Endothelial cell of umbilical vein (primary cell): ENCODE measurements at regions not wholly inside any gene's neighbourhood (a gene's known extent, or its start where the extent isn't known, plus 50 kb on each side); places are given as distances from the start of the nearest gene placed in this dataset.

Experiments
- BruUV-seq: library from RNA; stranded (reverse); fragments of 400-500 nt; replicated peaks from 2 replicates; lab custom pipeline; 2021; lab: Mats Ljungman, UMichigan
- CTCF ChIA-PET: fragments of 300-600, 350-600 bp; sonication (Branson Sonifier 250); formaldehyde crosslinking; loops from one replicate; lab custom pipeline; 2021; ENCODE audit warnings: antibody characterized with exemption, inconsistent platforms; lab: Charles Lee
- POLR2A ChIA-PET: fragments of 300-600, 350-600 bp; sonication (Branson Sonifier 250); formaldehyde crosslinking; loops from one replicate; lab custom pipeline; 2021; ENCODE audit warnings: antibody characterized with exemption, inconsistent platforms; lab: Charles Lee
- DNase-seq: peaks from one replicate; pipeline ENCODE4 v3.0.0-alpha.2; 2011; ENCODE audit warnings: low read depth, low spot score
- FAIRE-seq: peaks from 2 replicates; lab custom pipeline; 2011; peaks lifted over from hg19 to GRCh38; lab: Jason Lieb, UNC
- H2AFZ ChIP-seq: 2 replicates; pipeline ENCODE4 v1.6.0; 2012; ENCODE audit warnings: low read depth, low read length, control low read depth, inconsistent platforms
- H3K27ac ChIP-seq: 2 replicates; pipeline ENCODE4 v1.5.1; 2011; ENCODE audit warnings: low read depth, mild to moderate bottlenecking, control low read depth, low read length, moderate library complexity; ENCODE audit not compliant: insufficient read depth
- H3K27me3 ChIP-seq, 2 experiments: 2 replicates each; pipeline versions ENCODE4 v1.6.0 to v1.6.1; 2011; ENCODE audit warnings: low read length in 2 of 2, mixed read lengths in 1 of 2; ENCODE audit not compliant: control insufficient read depth in 2 of 2, insufficient read depth in 2 of 2
- H3K36me3 ChIP-seq, 2 experiments: 2 replicates in 1 of 2; 3 replicates in 1 of 2; pipeline ENCODE4 v1.5.1; 2011; ENCODE audit warnings: low read length in 2 of 2, mild to moderate bottlenecking in 1 of 2, moderate library complexity in 1 of 2; ENCODE audit not compliant: control insufficient read depth in 2 of 2, insufficient read depth in 2 of 2; ENCODE audit errors: extremely low read depth in 1 of 2
- H3K4me1 ChIP-seq: 3 replicates; pipeline ENCODE4 v1.5.1; 2011; ENCODE audit warnings: mild to moderate bottlenecking, low read length; ENCODE audit not compliant: control insufficient read depth, insufficient read depth; ENCODE audit errors: extremely low read depth
- H3K4me2 ChIP-seq: 2 replicates; pipeline ENCODE4 v1.6.1; 2011; ENCODE audit warnings: low read length, control low read depth, mixed read lengths; ENCODE audit not compliant: insufficient read depth
- H3K4me3 ChIP-seq, 3 experiments: fragments of 200-600 bp in 1 of 3; sonication (generic), shearing (Covaris generic) in 1 of 3; replicated peaks in 1 of 3; 2 replicates each; pipeline ENCODE4 v1.5.1; 2011 to 2016; ENCODE audit warnings: control low read depth in 3 of 3, low read length in 3 of 3, mild to moderate bottlenecking in 2 of 3, inconsistent platforms in 1 of 3, low read depth in 1 of 3, moderate library complexity in 1 of 3; ENCODE audit not compliant: insufficient read depth in 1 of 3
- H3K79me2 ChIP-seq: 2 replicates; pipeline ENCODE4 v1.6.0; 2012; ENCODE audit warnings: low read length, inconsistent platforms; ENCODE audit not compliant: control insufficient read depth, insufficient read depth
- H3K9ac ChIP-seq: replicated peaks from 2 replicates; pipeline ENCODE3; 2011; ENCODE audit warnings: low read length, control low read depth; ENCODE audit not compliant: insufficient read depth; ENCODE audit errors: extremely low read depth
- H3K9me1 ChIP-seq: replicated peaks from 3 replicates; pipeline ENCODE4 v1.6.0; 2011; ENCODE audit warnings: mild to moderate bottlenecking, low read length; ENCODE audit not compliant: control insufficient read depth, insufficient read depth; ENCODE audit errors: extremely low read depth
- H3K9me3 ChIP-seq: replicated peaks from 2 replicates; pipeline ENCODE4 v1.5.1; 2012; ENCODE audit warnings: low read length, inconsistent platforms; ENCODE audit not compliant: control insufficient read depth, insufficient read depth
- H4K20me1 ChIP-seq: replicated peaks from 2 replicates; pipeline ENCODE3; 2011; ENCODE audit warnings: mild to moderate bottlenecking, low read length; ENCODE audit not compliant: control insufficient read depth, insufficient read depth; ENCODE audit errors: extremely low read depth
- CTCF ChIP-seq, 2 donors: IDR thresholded peaks; 1 replicate in 1 of 2; 2 replicates in 1 of 2; pipeline ENCODE4 v1.5.1; 2011; ENCODE audit warnings: low read length in 2 of 2, mild to moderate bottlenecking in 2 of 2, moderate library complexity in 2 of 2, control low read depth in 1 of 2, inconsistent platforms in 1 of 2, low read depth in 1 of 2; ENCODE audit not compliant: insufficient read depth in 1 of 2; ENCODE audit errors: extremely low read depth in 1 of 2
- EZH2 ChIP-seq: IDR thresholded peaks from 2 replicates; pipeline ENCODE4 v1.6.1; 2012; ENCODE audit warnings: borderline replicate concordance, low read depth, mild to moderate bottlenecking, moderate library complexity, low read length, inconsistent platforms; ENCODE audit not compliant: severe bottlenecking
- FOS ChIP-seq: IDR thresholded peaks from 2 replicates; pipeline ENCODE4 v1.6.1; 2011; ENCODE audit warnings: mild to moderate bottlenecking, low read length, moderate library complexity, borderline replicate concordance; ENCODE audit not compliant: insufficient read depth
- GATA2 ChIP-seq: IDR thresholded peaks from 2 replicates; pipeline ENCODE4 v1.7.0; 2011; ENCODE audit warnings: low read depth, mild to moderate bottlenecking, moderate library complexity, mixed read lengths, low read length; ENCODE audit not compliant: insufficient read length, insufficient read depth
- JUN ChIP-seq: IDR thresholded peaks from 2 replicates; pipeline ENCODE4 v1.6.1; 2011; ENCODE audit warnings: borderline replicate concordance, low read depth; ENCODE audit not compliant: insufficient read length, insufficient read depth
- MAX ChIP-seq: IDR thresholded peaks from 2 replicates; pipeline ENCODE4 v1.6.1; 2011; ENCODE audit not compliant: insufficient read depth, insufficient read length
- MYC ChIP-seq: IDR thresholded peaks from one replicate; pipeline ENCODE4 v1.6.1; 2011; ENCODE audit warnings: mild to moderate bottlenecking, low read depth, low read length
- POLR2A ChIP-seq: IDR thresholded peaks from 2 replicates; pipeline ENCODE4 v1.6.1; 2012; ENCODE audit warnings: low read depth, mild to moderate bottlenecking, control low read depth, low read length
- POLR2AphosphoS5 ChIP-seq: IDR thresholded peaks from 2 replicates; pipeline ENCODE4 v1.6.1; 2012; ENCODE audit warnings: low read depth, mild to moderate bottlenecking, control low read depth, low read length, moderate library complexity; ENCODE audit not compliant: insufficient read depth
- dilution Hi-C: fragments of 300-500 bp; cut with MboI; formaldehyde crosslinking; loops from one replicate; pipeline ENCODE4 v1.15.0; 2019; ENCODE audit warnings: low sequenced_read_pairs; ENCODE audit not compliant: extremely low pct_ligation_motif_present
- intact Hi-C: fragments of 100-400 bp; cut with micrococcal nuclease; formaldehyde crosslinking; loops from one replicate; pipeline ENCODE4 v1.10.0; 2022

- H3K79me2 ChIP-seq, result no peaks in the 10 kb centered on the region
- dilution Hi-C loops, result no loop called here
- H2AFZ ChIP-seq, result peak overlapping the region; percentile 68
- no peaks in the 10 kb centered on the region for H3K9me3 ChIP-seq
- no peak for FAIRE-seq
- H3K4me2 ChIP-seq, result no peak overlapping the region
- ChIA-PET POLR2A (no interaction called here), CTCF (no interaction called here)
- DNase-seq, result no peak
- no peaks in the 10 kb centered on the region for H3K27me3 ChIP-seq
- intact Hi-C loops, result no loop called here
- H3K4me1 ChIP-seq, result peaks cover 3% of the 10 kb centered on the region
- no peak for TF ChIP-seq GATA2
- no peak for TF ChIP-seq POLR2A
- TF ChIP-seq POLR2AphosphoS5, result no peak
- no peak for TF ChIP-seq CTCF (IDR thresholded peaks at IDR 0.05; ENCODE audit: extremely low read depth in 1 of 2, insufficient read depth in 1 of 2, low read depth in 1 of 2, low read length in 2 of 2)
- TF ChIP-seq JUN, result no peak
- TF ChIP-seq MAX, result no peak
- TF ChIP-seq MYC, result no peak
- TF ChIP-seq EZH2, result no peak
- TF ChIP-seq FOS, result no peak
- H3K36me3 ChIP-seq, result no peaks in the 10 kb centered on the region
- H3K9ac ChIP-seq, result no peak overlapping the region
- H3K9me1 ChIP-seq, result no peaks in the 10 kb centered on the region
- H3K4me3 ChIP-seq, result no peak overlapping the region
- H3K27ac ChIP-seq, result no peak overlapping the region
- H4K20me1 ChIP-seq, result no peaks in the 10 kb centered on the region
- BruUV-seq, result no TSS peak
These were observed 635.2 kb upstream of the IMPG1 start for GRCh38 chr6:76707630-76708029.
